NCI-H146 treated with DMSO at 0.1 percent for 48 hours (cell line): ENCODE measurements at regions not wholly inside any gene's neighbourhood (a gene's known extent, or its start where the extent isn't known, plus 50 kb on each side); places are given as distances from the start of the nearest gene placed in this dataset.

Experiments
- DNase-seq: peaks from one replicate; lab custom pipeline; 2025; ENCODE audit not compliant: unreplicated experiment; lab: John Stamatoyannopoulos, UW

DNA sequence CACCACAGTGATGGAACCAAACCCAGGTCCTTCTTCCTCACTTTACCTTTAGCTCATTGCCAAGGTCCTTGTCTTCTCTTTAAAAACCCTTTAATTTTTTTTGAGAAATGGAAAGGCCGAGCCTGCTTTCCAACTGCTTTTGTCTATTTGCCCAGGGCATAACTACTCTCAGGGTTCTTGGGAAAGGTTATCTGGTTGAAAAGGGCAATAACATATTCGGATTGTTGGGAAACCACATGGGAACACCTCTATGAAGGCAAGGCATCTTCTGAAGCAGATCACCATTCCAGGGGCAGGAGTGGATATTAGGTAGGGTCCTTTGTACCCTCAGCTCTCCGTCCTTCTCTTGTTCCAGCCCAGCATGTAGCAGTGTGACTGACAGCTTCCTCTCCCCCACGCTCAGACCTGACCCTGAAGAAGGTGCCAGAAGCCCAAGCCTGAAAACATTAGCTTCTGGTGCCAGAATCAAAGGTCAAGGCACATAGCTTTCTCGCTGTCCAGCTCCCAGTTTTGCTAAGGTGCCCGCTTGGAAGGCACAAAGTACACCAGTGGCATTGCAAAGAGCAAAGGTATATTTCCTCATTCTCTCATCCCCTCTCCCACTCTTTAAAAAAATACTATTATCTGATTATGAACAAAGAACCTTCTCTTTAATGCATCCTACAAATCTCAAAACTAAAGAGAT is 123.2 kb upstream of the LINC00305 start:
- no peak for DNase-seq

DNA sequence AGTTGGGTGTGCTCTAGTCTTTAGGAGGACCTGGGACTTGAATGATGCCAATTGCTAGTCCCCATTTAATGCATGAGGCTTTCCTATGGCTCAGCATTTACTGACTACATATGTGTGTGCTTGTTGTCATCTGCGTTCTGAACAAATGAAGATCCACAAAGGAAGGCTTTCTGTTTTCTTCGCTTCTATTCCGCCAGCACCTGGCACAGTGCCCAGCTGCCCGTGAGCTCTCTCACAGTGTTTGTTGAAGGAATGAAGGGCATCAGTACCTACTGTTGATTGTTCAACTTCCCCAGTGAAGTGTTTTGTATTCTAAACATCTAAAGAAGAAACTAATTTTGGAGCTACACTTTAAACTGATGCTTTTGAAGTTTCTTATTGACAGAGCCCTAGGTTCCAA is 122.4 kb upstream of the LINC00305 start:
- peak; percentile 57 for DNase-seq

DNA sequence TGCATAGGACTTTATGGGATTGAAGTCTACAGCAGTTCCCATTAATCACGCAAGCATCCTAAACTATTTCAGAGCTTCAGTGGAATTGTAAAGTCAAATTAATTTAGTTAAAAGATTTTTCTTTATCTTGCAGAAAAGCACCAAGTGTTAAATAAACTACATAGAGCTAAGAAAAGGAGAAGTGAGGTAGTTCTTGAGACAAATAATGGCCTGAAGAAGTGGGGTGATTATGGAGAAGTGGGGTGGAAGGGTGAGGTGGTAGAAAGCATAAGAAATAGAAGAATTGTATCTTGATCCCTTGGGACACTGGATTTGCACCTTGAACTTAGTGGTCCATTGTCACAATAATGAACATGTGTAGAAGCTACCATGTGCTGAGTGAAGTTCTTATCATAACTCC is 121.7 kb upstream of the LINC00305 start:
- no peak for DNase-seq

DNA sequence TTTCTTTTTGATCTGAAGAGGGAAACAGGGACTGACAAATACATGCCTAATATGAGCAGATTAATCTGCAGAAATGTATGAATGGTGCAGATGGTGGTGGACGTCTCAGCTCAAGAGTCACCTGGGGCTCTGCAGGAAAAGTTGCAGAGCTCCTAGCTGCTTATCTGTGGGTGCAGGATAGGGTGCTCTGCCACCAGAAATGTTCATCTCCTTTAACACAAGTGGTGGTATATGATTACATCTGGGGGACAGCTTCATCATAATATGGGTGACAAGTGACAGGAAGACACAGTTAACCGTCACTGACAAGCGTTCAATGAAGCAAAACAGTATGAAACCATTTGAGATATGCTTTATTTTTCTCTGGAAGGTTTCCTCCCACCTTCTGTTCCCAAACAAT is 121.2 kb upstream of the LINC00305 start:
- DNase-seq: no peak

DNA sequence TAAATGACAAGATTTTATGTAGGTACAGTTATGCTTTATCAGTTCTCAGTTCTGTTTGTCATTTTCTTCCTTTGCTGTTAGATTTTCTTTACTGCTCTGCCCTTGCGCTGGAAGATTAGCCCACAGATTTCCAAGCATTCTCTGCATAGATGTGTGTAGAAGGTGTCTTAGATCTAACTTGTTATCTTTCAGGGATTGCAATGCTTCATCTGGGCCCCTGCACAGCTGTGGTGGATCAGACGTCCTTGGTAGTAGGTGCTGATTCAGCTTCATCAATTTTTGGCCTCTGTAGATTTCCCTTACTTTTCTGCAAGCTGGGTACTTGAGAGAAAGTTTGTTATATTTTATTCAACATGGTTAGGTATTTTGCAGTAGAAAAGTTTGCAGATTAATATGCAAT is 115.3 kb upstream of the LINC00305 start:
- no peak for DNase-seq

DNA sequence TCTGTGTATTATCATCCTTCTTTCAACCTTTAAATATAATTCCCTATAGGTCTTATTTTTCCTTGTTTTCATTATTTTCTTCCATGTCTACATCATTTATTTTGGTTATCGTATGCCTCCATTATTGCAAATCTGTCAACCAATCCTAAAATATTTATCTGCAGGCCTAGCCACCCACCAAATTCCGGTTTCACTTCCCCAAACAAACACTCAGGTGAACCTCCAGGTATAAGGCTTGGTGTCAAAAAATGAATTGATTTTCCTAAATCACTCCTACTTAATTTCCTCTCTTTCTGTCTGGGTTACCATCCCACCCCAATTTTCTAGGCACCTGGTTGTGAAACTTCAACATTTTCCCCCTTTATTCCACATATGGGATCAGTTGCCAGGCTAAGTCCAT is 111.9 kb upstream of the LINC00305 start:
- DNase-seq: no peak

DNA sequence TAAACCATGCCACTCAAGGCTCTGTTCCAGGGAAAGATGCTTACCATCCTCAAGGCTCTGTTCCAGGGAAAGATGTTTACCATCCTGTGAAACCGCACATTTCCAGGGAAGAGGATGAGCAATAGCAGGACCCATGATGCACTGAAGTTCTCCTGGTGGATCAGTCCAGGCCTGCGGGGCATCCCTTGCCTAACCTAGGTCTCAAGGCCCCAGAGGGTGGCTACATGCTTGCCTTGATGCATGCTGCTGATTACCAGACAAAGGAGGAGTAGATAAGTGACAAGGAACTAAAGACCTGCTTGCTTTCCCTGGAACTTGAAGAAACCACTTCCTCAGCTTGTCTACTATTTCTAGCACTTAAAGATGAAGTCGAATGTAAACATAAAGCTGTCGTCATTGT is 111.0 kb upstream of the LINC00305 start:
- no peak for DNase-seq

DNA sequence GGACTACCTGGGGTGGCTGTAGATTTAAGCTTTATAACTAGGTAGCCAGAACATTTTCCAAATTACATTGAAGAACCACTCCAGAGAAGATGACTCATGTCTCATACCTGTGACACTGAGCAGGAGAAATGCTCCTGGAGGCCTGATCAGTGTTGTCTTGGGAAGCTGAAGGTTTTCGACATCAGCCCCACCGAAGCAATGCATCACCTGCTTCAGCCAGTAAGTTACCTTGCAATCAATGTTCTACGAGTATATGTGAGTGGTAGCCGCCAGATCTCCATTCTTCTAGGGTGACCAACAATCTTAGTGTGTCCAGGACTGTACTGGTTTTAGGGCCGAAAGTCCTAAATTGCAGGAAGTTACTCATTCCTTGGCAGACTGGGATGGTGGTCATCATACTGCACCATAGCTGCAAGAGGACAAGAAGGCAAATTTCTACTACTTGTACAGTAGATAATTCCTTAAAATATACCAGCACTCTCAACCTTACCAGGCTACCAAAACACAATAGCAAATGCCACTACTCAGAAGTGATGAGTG is 109.3 kb upstream of the LINC00305 start:
- no peak for DNase-seq

DNA sequence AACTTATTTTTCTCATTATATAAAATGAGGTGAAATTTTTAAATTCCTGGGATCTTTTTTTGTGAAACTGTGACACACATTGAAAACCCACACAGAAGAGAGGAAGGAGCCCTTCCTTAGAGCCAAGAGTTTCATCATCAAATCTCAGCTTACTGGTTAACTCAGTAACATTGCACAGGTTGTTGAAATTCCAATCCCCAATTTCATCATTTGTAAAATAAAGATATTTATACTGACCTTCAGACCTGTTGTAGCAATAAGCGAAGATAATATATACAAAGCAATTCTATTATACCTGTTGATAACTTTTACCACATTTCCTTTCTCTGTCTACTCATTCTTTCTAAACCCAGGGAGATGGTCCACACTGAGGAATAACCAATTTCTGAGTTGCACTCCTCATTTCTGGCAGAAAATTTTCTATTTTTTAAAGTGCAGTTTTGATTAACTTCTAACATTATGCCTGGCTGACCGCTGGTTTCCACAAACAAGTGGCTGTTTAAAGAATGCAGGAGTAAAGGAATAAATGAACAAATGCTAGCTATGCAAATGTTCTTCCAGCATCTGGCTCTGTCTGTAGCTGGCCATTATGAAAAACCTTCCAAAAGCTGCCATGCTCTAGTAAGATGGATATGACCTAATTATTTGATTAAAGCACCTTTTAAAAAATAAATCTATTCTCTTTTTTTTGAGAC is 105.7 kb upstream of the LINC00305 start:
- no peak for DNase-seq

DNA sequence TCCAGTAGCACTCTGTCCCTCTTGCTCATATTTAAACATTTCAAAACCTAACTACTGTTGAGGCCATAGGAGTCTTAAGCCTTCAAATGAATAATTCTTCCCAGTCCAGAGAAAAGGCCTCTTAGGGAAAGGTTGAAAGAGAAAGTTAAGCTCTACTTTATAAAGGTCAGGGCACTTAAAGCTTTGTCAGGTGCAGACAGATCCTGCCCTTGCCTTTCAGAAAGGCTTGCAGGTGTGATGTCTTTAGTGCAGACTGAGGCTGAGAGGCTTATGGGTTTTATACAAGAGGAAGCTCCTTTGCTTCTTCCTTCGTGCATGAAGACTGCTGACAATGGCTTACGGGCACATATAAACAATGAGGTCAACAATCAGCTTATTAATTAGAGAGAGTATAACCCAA is 105.0 kb upstream of the LINC00305 start:
- DNase-seq: no peak

DNA sequence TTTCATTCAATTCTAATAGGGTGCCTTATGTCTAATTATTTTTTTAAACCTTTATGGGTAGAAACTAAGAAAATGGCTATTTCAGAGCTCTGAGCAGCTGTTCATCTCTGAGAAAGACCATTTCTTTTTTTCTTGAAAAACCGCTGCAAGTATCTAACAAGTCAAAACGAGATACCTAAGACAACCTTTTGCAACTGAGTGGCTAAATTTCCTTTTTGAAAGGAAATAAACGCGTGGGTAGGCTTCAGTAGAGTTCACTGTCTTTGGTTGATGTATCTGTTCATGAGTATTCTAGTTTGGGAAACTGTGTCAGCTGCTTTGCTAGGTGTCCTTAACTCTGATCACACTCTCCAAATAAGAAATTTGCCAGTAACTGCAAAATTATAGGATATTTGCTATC is 104.3 kb upstream of the LINC00305 start:
- no peak for DNase-seq

DNA sequence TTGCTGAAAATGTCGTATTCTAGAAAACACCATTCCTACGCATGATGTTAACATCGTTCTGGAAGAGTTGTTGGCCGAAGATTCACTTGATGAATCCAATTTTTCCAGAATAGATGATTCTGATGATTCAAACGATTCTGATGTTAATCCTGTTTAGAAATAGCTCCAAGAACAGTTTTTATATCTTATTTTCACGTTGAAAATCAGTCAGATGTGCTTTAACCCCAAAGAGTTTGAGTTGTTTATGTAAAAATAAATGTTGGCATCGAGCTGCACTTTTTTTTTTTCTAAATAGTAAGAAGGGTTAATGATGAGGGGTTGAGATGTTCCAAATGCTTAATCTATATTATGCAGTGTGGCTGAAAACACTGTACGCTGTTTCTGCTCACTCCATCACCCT is 99.9 kb upstream of the LINC00305 start:
- no peak for DNase-seq

DNA sequence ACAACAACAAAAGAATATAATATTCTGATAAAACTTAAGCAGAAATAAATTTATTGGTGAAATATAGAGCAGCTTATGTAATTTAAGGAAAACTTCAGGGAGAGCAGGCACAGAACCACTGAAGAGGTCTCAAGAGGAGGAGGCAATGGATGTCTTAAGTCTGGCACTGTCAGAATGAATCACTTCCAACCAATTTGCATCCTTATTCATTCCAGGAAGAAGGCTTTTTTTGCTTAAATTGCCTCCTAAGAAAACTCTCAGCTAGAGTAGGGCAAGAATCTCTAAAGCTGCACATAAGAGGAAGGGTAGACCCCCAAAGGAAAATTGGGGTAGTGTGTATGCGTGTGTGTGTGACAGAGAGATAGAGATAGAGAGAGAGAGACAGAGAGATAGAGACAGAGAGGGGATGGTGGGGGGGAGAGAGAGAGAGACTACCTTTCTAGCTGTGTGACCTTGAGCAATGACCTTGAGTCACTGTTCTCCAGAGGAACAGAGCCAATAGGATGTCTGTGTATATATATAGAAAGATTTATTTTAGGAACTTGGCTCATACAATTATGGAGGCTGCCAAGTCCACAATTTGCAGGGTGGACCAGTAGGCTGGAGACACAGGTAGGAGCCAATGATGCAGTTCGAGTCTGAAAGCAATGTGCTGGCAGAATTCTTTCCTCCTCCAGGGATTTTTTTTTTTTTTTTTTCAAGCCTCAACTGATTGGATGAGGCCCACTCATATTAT is 96.4 kb upstream of the LINC00305 start:
- DNase-seq: no peak

DNA sequence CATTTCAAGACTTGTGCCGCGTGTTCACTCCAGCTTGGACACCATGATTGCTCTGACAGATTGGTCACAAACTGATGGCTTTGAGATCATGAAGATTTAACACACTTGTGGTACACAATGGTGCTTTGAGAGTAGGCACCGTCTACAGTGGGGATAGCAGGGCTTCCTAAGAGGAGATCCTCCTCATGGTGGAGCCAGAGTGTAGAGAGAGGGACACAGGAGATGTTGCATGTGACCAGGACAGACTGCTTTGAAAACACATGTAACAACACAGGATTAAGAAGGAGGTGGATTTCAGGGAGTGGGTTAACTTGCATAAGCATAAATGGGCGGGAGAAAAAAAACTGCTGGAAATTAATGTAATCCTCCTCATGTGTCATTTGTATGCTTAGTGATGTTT is 95.7 kb upstream of the LINC00305 start:
- peak; percentile 68 for DNase-seq

DNA sequence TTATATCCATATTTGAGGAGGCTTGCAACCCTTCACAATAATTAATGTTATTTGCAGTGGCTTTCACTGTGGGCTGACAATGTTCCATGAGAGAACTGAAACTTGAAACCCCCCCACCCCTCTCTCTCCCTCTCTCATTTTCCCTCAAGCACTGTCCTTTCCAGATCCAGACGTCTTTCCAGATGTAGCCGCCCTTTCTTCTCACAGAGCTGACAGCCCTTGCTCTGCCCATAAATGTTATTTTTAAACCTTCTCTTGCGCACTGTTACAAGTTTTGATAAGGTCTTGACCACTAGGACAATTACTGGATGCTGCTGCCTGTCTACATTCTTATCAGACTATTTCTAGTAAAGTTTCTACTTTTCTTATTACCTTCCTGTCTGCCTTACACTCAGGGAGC is 91.4 kb upstream of the LINC00305 start:
- no peak for DNase-seq

DNA sequence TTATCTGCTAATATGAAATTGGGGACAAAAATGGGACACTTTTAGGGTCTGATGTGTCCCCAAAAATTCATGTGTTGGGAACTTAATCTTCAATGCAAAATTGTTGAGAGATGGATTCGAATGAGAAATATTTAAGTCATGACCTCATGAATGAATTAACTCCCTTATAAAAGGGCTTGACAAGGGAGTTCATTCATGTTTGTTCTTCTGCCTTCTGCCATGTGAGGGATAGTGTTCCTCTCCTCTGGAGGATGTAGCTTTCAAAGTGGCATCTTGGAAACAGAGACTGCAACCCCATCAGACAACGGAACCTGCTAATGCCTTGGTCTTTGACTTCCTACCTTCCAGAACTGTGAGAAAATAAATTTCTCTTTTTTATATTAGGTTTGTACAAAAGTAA is 89.2 kb upstream of the LINC00305 start:
- no peak for DNase-seq

DNA sequence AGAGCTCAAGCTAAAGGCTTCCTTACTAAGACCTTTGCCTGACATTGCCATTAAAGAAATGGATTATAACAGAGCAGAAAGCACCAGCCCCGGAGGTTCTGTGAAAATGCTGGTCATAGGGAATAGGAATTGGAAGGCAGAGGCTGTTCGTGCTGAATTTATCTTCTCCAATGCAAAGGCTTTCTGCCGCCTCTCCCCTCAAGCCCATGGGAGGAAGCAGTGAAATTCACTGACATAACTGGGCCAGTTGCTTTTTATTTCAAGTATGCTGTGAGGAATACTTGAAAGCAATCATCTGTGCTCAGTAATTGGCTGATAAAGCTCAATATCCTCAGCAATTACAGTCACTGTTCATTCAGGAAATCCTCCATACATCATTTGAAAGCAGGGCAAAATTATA is 85.4 kb upstream of the LINC00305 start:
- DNase-seq: no peak

DNA sequence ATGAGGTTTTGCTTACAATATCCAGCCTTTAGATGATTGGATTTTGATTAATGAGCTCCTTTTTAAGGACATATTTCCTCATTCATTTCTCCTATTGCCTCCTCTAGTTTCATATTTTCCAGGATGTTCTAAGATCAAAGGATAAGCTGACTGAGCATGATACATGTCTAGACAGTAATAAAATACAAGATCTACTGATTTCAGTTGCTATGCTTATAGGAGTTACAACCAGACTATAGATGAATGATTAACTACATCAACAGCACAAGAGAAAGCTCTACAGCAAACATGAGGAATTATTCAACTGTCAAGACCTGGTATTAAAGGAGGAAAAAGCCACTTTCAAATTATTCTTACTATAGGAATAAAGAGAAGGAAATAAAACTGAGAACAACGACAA is 85.0 kb upstream of the LINC00305 start:
- no peak for DNase-seq

DNA sequence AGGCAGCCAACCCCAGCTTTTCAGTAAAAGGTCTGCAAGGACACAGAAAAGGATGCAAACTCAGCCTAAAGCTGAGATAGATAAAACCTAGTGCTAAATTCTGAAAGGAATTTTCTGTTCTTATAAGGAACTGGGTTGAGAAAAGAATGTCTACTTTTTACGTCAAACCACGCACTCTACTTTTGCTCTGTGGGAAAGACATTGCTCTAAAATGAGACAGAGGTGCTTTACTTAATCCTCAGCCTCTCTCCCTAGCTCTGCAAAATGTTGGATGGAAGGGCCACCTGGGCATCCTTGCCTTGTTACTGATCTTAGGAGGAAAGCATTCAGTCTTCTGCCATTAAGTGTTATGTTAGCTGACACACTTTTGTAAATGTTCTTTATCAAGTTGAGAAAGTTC is 72.1 kb upstream of the LINC00305 start:
- DNase-seq: no peak

DNA sequence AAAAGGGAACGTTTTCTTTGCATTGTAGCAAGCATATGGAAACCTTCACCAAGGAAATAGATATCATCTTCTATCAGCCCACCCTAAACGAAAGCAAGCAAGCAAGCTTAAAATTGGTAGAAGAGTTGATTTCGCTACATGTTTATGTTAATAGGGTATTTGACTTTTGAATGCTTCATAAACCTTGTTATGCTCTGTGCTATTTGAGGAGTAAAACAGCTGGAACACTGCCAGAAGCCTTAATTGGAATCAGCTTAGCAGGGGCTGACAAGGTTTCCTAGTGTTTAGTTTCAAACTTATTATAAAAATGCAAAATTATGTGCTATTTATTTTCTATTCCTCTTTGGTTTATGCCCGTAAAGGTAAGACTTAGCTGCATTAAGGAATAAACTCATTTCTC is 70.6 kb upstream of the LINC00305 start:
- no peak for DNase-seq

DNA sequence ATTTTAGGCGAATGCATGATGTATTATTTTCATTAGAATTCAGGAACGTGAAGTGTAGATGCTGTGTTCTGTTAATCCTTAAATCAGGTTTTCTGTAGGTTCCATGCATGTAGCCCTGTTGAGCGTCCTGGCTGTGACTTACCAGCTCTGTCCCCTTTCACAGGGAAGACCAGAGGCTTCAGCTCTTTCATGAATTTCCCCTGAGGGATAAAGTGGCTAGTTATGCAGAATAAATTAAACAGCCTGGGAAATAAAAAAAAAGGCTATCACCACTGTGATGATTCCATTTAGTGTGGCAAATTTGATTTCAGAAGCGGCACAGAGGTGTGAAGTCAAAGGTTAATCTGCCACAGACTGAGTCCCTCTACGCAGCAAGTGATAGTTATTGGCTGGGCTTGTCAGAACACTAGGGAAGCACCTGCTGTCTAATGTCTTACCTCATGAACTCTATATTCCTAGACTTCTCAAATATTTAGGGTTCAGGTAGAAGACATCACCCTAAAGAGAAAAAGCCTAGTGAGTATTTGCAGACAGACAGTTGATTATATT is 61.6 kb upstream of the LINC00305 start:
- peak; percentile 67 for DNase-seq

DNA sequence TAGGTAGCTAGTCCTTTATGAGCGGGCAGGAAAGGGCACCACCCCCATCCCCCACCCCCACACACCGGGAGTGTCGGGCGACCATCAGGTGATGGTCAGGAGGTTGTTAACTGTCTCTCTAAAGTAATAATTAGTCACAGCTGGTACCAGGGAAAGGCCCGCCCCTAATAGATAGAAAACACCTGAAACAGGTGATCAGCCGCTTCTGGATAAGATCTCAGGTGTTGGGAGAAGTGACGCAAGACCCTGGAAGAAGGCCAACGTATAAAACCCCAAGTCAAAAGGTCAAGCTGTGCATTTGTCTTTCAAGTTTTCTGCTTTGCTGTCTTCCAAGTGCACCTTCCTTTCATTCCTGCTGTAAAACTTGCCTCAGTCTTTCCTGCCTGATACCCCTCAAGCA is 59.6 kb upstream of the LINC00305 start:
- peak; percentile 89 for DNase-seq
